PFSK-1 (cell line): ENCODE measurements at regions not wholly inside any gene's neighbourhood (a gene's known extent, or its start where the extent isn't known, plus 50 kb on each side); places are given as distances from the start of the nearest gene placed in this dataset.

Experiments used
- FOXP2 ChIP-seq: optimal IDR thresholded peaks from 2 replicates; pipeline ENCODE3; 2011; ENCODE audit warnings: borderline replicate concordance, control low read depth, inconsistent platforms; ENCODE audit not compliant: insufficient read depth; ENCODE audit errors: extremely low read length, extremely low read depth
- POLR2AphosphoS5 ChIP-seq: IDR thresholded peaks from 2 replicates; pipeline ENCODE4 v1.6.1; 2012; ENCODE audit warnings: low read depth, mild to moderate bottlenecking, control low read depth, low read length, moderate library complexity
- SIN3A ChIP-seq: IDR thresholded peaks from 2 replicates; pipeline ENCODE4 v1.6.1; 2012; ENCODE audit warnings: mild to moderate bottlenecking, low read length, moderate library complexity, borderline replicate concordance; ENCODE audit not compliant: insufficient read depth
- TAF1 ChIP-seq: IDR thresholded peaks from 2 replicates; pipeline ENCODE4 v1.6.1; 2012; ENCODE audit warnings: low read length, control low read depth, borderline replicate concordance; ENCODE audit not compliant: insufficient read depth
- TF ChIP-seq, protein P1 (sequence below), 2 experiments: IDR thresholded peaks; 2 replicates each; pipeline versions ENCODE4 v1.6.1 to v1.8.0; 2011 to 2012; ENCODE audit warnings: low read depth in 2 of 2, low read length in 2 of 2, control low read depth in 1 of 2, inconsistent platforms in 1 of 2, mild to moderate bottlenecking in 1 of 2, moderate library complexity in 1 of 2; ENCODE audit not compliant: insufficient read depth in 1 of 2

DNA sequence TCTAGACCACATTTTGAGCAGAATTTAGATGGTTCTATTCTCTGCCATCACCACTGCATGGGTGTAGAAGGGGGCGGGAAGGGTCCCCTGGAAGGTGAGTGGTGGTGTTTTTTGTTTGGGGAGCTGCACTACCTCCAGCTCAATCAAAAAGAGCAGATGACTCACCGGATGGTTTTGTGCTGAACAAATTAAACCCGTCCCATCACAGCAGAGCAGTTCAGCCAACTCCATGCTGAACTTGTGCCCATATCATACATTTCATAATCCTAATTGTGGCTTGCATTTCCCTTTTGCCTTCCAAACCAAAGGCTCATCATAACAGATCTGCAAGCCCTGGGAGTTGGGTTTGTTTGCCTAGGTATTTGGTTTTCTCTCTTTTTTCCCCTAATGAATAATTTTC lies 53.0 kb upstream of the RPH3A start:
- TF ChIP-seq FOXP2, result no peak

DNA sequence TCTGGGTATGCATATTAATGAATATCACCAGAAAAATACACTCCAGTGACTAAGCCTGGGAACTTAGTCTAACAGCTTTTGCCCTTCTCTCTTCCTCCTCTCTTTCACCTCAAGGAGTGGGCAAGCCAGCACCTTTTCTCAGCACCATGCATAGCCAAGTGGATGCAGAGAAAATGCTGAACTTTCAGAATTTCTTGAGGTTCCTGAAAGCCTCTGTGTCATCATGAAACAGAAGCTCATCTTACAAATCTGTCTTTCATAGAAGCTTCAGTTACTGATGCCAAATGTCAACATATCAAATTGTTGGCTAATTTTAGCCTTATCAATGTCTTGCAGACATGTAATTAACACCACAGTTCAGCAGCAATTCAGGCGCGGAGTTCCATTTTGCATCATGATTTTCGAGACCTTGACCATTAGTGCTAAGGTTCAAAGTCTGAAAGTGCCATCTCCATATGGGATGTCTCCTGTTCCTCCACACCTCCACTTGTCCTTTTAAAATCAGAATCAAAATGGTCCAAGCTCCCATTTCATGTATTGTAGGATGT lies 51.1 kb upstream of the RPH3A start:
- TF ChIP-seq TAF1 (no peak), FOXP2 (no peak), POLR2AphosphoS5 (no peak), SIN3A (no peak)

DNA sequence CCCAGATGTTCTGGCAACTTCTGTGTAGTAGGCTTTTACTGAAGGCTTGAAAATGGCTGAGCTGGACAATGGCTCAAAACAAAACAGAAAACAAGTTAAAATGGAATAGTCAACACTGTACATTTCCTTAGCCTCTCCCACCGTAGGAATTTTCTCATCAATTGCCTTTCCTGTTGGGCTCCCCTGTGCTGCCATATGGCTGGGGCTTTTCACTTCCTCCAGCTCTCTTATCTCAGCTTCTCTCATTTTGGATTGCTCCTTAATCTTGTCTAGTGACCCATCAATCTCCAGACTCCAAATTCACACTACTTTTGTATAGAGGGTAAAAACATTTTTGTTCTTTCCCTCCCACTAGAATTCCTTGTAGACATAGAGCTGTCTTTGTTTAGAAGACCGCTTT lies 50.4 kb upstream of the RPH3A start:
- TF ChIP-seq POLR2AphosphoS5 (no peak), TAF1 (no peak), SIN3A (no peak), FOXP2 (no peak)
- TF ChIP-seq, protein P1, sequence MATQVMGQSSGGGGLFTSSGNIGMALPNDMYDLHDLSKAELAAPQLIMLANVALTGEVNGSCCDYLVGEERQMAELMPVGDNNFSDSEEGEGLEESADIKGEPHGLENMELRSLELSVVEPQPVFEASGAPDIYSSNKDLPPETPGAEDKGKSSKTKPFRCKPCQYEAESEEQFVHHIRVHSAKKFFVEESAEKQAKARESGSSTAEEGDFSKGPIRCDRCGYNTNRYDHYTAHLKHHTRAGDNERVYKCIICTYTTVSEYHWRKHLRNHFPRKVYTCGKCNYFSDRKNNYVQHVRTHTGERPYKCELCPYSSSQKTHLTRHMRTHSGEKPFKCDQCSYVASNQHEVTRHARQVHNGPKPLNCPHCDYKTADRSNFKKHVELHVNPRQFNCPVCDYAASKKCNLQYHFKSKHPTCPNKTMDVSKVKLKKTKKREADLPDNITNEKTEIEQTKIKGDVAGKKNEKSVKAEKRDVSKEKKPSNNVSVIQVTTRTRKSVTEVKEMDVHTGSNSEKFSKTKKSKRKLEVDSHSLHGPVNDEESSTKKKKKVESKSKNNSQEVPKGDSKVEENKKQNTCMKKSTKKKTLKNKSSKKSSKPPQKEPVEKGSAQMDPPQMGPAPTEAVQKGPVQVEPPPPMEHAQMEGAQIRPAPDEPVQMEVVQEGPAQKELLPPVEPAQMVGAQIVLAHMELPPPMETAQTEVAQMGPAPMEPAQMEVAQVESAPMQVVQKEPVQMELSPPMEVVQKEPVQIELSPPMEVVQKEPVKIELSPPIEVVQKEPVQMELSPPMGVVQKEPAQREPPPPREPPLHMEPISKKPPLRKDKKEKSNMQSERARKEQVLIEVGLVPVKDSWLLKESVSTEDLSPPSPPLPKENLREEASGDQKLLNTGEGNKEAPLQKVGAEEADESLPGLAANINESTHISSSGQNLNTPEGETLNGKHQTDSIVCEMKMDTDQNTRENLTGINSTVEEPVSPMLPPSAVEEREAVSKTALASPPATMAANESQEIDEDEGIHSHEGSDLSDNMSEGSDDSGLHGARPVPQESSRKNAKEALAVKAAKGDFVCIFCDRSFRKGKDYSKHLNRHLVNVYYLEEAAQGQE (IDR thresholded peaks at IDR 0.05; ENCODE audit: insufficient read depth in 1 of 2, low read depth in 2 of 2, low read length in 2 of 2), result no peak
